Skeletal muscle tissue (tissue), 3 donors: ENCODE measurements at regions not wholly inside any gene's neighbourhood (a gene's known extent, or its start where the extent isn't known, plus 50 kb on each side); places are given as distances from the start of the nearest gene placed in this dataset.
"Not testable (repeated sequence)": the region's sequence is repeated elsewhere in the genome, so short reads cannot be mapped to it uniquely, and the experiment has no call there.

Experiments used
- H3K27ac ChIP-seq: one replicate; pipeline ENCODE4 v1.7.0; 2013; ENCODE audit warnings: mild to moderate bottlenecking, low read depth, low read length, inconsistent platforms
- H3K27me3 ChIP-seq, 3 donors: one replicate each; pipeline ENCODE4 v1.7.0; 2013; ENCODE audit warnings: low read length in 3 of 3; ENCODE audit not compliant: control insufficient read depth in 3 of 3, insufficient read depth in 3 of 3
- H3K36me3 ChIP-seq, 3 donors: one replicate each; pipeline ENCODE4 v1.7.0; 2013; ENCODE audit warnings: low read length in 3 of 3; ENCODE audit not compliant: control insufficient read depth in 3 of 3, insufficient read depth in 3 of 3
- H3K4me1 ChIP-seq, 3 donors: one replicate each; pipeline ENCODE4 v1.7.0; 2013; ENCODE audit warnings: low read length in 3 of 3, mild to moderate bottlenecking in 3 of 3; ENCODE audit not compliant: control insufficient read depth in 3 of 3, insufficient read depth in 3 of 3
- H3K4me3 ChIP-seq, 3 donors: one replicate each; pipeline ENCODE4 v1.7.0; 2013; ENCODE audit warnings: low read length in 3 of 3
- H3K9ac ChIP-seq, 3 donors: one replicate each; pipeline ENCODE4 v1.7.0; 2013; ENCODE audit warnings: low read length in 3 of 3, mild to moderate bottlenecking in 3 of 3, moderate library complexity in 2 of 3, low read depth in 1 of 3
- H3K9me3 ChIP-seq, 3 donors: one replicate each; pipeline ENCODE4 v1.7.0; 2013; ENCODE audit warnings: low read length in 3 of 3; ENCODE audit not compliant: control insufficient read depth in 3 of 3
- donor health status: Osteomylitis.

DNA sequence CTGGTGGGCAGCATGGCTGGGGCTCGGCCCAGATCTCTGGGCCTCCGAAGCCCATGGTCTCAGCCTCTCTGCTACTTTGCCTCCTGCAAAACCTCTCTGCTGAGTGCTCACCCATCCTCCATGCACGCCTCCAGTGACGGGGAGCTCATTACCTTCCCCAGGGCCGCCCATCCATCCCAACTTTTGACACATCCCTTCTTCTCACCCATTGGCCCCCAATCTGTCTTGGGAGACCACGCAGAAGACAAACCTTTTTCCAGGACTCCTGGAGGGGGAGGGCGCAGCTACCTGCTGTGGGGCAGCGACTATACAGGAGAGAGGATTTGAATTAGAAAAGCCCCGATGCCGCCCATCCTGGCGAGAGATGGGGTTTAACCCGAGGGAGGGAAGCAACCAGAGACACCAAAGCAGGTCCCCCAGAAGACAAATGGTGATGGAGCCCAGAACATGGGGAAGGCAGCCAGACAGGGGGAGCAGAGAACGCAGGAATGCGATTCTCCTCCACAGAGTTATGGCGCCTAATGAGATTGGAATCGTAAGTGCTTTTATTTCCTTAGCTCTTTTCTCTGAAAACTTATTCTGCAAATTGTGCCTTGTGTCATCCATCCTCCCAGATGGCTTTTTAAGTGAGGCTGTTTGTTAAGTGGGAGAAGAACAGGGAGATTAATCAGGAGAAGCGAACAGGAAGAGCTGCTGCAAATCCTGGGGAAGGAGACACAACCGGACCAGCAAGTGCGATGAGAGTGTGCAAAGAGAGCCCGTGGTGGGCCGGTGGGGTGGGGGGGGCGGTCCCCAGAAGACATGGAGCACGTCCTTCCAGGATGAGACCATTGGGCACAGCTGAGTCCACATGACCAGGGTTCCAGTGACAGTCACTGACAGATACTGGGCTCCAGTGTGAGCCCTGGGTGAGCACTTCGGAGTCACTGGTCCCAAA lies 623.5 kb downstream of the MATN1 start:
- Histone ChIP-seq H3K27ac (no peak overlapping the region), H3K27me3 (peaks cover 11 to 43% (median 40%) of the 10 kb centered on the region in 3 donors), H3K4me3 (no peak overlapping the region), H3K4me1 (no peaks in the 10 kb centered on the region), H3K9me3 (no peaks in the 10 kb centered on the region), H3K36me3 (no peaks in the 10 kb centered on the region), H3K9ac (no peak overlapping the region)

- not testable (repeated sequence) for H3K27ac ChIP-seq, H3K9me3 ChIP-seq
Observed at GRCh38 chr1:30097851-30098250, 625.5 kb downstream of the MATN1 start.

DNA sequence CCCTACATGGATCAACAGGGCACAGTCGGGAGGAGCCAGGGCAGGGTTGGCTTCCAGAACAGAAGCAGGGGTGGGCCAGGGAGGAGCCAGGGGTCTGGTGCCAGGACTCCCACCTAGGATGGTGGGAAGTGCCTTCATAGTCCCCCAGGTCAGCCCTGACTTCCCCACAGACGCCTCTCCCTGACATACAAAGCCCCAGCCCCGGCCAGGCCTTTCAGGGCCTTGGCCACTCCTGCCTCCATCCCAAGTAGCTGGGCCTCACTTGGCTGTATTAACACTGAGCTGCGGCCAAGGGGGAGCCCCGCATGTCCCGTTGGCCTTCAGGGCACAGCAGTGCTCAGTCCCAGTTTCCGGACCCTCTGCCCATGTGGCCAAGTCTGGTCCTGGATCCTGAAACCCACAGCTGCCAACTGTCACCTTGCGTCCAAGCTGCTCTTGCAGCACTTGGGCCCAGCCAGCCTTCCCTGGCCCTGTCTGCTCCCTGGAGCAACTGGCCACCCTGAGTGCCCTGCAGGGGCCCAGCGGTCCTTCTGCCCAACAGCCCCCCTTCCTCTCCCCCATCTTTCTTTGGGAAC lies 627.8 kb downstream of the MATN1 start:
- Histone ChIP-seq H3K9me3 (peaks cover 4 to 6% (median 6%) of the 10 kb centered on the region in 3 donors), H3K36me3 (no peaks in the 10 kb centered on the region), H3K4me3 (no peak overlapping the region), H3K9ac (no peak overlapping the region), H3K27me3 (peaks cover 7 to 27% (median 19%) of the 10 kb centered on the region in 3 donors), H3K4me1 (no peaks in the 10 kb centered on the region), H3K27ac (no peak overlapping the region)

More at GRCh38 chr1:30097851-30098250, 625.5 kb downstream of the MATN1 start:
- not testable (repeated sequence) for H3K36me3 ChIP-seq, H3K4me1 ChIP-seq, H3K4me3 ChIP-seq, H3K9ac ChIP-seq
- H3K27me3 ChIP-seq, result peaks cover 11 to 37% (median 37%) of the 10 kb centered on the region in 3 donors

DNA sequence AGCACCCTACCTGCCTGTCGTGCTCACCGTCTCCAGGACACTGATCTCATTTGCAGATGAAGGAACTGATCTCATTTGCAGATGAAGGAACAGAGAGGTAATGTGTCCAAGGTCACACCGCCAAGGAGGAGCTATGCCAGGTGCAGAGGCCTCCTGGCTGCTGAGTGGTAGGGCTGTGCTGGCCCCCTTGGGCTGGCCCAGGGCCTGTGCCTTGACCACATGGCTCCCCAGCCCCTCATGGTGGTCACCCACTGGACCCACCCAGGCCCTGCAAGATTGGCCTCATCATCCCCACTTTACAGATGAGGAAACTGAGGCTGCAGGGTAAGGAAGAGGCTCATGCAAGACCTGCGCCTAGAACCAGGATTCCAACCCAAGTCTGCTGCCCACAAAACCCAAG lies 628.3 kb downstream of the MATN1 start:
- H3K36me3 ChIP-seq, result no peaks in the 10 kb centered on the region
- peaks cover 7 to 27% (median 15%) of the 10 kb centered on the region in 3 donors for H3K27me3 ChIP-seq
- peaks cover 4 to 6% (median 6%) of the 10 kb centered on the region in 3 donors for H3K9me3 ChIP-seq
- H3K27ac ChIP-seq, result no peak overlapping the region
- H3K9ac ChIP-seq, result no peak overlapping the region
- H3K4me1 ChIP-seq, result no peaks in the 10 kb centered on the region
- H3K4me3 ChIP-seq, result no peak overlapping the region

- Histone ChIP-seq H3K9me3 (peaks cover 4 to 6% (median 6%) of the 10 kb centered on the region in 3 donors), H3K36me3 (no peaks in the 10 kb centered on the region), H3K4me1 (no peaks in the 10 kb centered on the region), H3K9ac (no peak overlapping the region), H3K27me3 (peaks cover 0 to 23% (median 11%) of the 10 kb centered on the region in 3 donors), H3K27ac (no peak overlapping the region), H3K4me3 (peak overlapping the region in 1 of 3 donors; percentile 31)
Observed at GRCh38 chr1:30092051-30092858, 631.1 kb downstream of the MATN1 start.

DNA sequence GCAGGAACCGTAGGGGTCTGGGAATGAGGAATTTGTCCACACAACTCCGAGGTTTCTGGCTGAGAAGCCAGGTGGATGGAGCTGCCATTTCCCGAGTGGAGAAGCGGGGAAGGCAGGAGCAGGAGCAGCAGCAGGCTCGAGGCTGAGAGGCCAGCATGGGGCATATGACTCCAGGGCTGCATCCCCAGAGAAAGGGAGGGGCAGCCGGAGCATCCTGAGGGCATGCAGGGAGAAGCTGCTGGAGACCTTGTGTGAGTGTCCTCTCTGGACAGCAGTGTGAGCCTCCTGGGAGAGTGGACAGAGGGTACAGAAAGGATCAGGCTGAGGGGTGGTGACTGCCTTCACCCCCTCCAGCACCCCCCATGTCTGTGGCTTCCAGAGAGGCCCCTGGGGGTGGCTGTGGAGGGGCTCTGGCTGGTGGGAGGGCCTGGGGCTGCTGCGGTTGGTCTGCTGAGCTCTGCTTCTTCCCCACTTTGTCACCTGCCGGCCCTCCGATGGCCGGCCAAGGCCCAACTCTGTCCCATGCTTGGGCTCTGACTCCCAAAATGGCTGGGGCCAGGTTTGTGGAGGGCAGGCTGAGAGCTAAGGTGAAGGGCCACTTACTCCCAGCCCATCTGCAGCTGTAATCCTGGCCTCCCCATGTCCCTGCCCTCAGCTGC lies 633.1 kb downstream of the MATN1 start:
- H3K9ac ChIP-seq, result no peak overlapping the region
- peaks cover 0 to under 1% (median 0%) of the 10 kb centered on the region in 3 donors for H3K4me1 ChIP-seq
- no peak overlapping the region for H3K27ac ChIP-seq
- no peak overlapping the region for H3K4me3 ChIP-seq
- peaks cover 0 to 20% (median 9%) of the 10 kb centered on the region in 3 donors for H3K27me3 ChIP-seq
- H3K9me3 ChIP-seq, result peaks cover 4 to 6% (median 6%) of the 10 kb centered on the region in 3 donors
- no peaks in the 10 kb centered on the region for H3K36me3 ChIP-seq

- H3K4me3 ChIP-seq, result no peak overlapping the region
- no peaks in the 10 kb centered on the region for H3K36me3 ChIP-seq
- no peak overlapping the region for H3K9ac ChIP-seq
- H3K4me1 ChIP-seq, result peaks cover 4 to 9% (median 8%) of the 10 kb centered on the region in 3 donors
- no peak overlapping the region for H3K27ac ChIP-seq
- peaks cover 4 to 6% (median 6%) of the 10 kb centered on the region in 3 donors for H3K9me3 ChIP-seq
- H3K27me3 ChIP-seq, result peaks cover 4 to 11% (median 10%) of the 10 kb centered on the region in 3 donors
Observed at GRCh38 chr1:30089024-30089430, 634.4 kb downstream of the MATN1 start.

- peaks cover 8 to 13% (median 12%) of the 10 kb centered on the region in 3 donors for H3K4me1 ChIP-seq
- H3K4me3 ChIP-seq, result no peak overlapping the region
- H3K9me3 ChIP-seq, result peaks cover 4 to 6% (median 6%) of the 10 kb centered on the region in 3 donors
- no peak overlapping the region for H3K9ac ChIP-seq
- no peak overlapping the region for H3K27ac ChIP-seq
- H3K27me3 ChIP-seq, result peaks cover 4 to 12% (median 10%) of the 10 kb centered on the region in 3 donors
- H3K36me3 ChIP-seq, result no peaks in the 10 kb centered on the region
Observed at GRCh38 chr1:30088594-30088993, 634.8 kb downstream of the MATN1 start.

DNA sequence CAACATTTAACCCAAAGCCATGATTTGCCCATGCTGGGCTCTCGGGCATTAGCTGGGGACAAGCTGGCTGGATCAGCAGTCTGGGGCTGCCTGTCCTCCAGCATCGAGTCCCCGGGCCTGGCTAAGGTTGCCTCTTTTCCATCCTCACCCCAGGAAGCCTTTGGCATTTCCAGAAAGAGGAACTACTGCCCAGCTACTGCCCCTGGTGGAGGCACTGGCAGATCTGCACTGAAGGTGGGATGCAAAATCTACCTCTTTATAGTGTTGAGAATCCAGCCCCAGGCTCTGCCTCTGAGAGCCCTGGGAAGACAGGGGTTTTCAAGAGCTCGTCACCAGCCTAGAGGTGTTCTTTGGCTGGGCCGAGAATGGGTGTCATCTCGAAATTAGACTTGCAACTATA lies 635.9 kb downstream of the MATN1 start:
- Histone ChIP-seq H3K4me3 (no peak overlapping the region), H3K9ac (no peak overlapping the region), H3K4me1 (peaks cover 12 to 20% (median 18%) of the 10 kb centered on the region in 3 donors), H3K36me3 (no peaks in the 10 kb centered on the region), H3K27me3 (peaks cover 4 to 14% (median 10%) of the 10 kb centered on the region in 3 donors), H3K27ac (no peak overlapping the region), H3K9me3 (peaks cover 4 to 6% (median 5%) of the 10 kb centered on the region in 3 donors)
